HepG2 (cell line): ENCODE measurements at regions not wholly inside any gene's neighbourhood (a gene's known extent, or its start where the extent isn't known, plus 50 kb on each side); places are given as distances from the start of the nearest gene placed in this dataset.
A peak's percentile ranks its signal among the peaks of the same experiment; 100 is the strongest.

ENCODE experiments used
- ATAC-seq: fragments of 200-7000 bp; cut with Tn5 transposase; 3 replicates; pipeline ENCODE4 v1.9.1; 2020; ENCODE audit warnings: mild to moderate bottlenecking, moderate library complexity
- BruUV-seq: library from RNA; stranded (reverse); fragments of 400-500 nt; replicated peaks from 2 replicates; lab custom pipeline; 2021; lab: Mats Ljungman, UMichigan
- CTCF ChIA-PET: fragments of 300-600 bp; formaldehyde crosslinking; extraction: SDS; loops from one replicate; lab custom pipeline; 2021; ENCODE audit warnings: low total read pairs, inconsistent platforms, low intra/inter-chr PET ratio; lab: Yijun Ruan, JAX
- POLR2A ChIA-PET: fragments of 350-600 bp; sonication (Branson Sonifier 250); formaldehyde crosslinking; loops from one replicate; lab custom pipeline; 2020; ENCODE audit warnings: antibody characterized with exemption, inconsistent platforms; lab: Yijun Ruan, JAX
- DNase-seq: peaks from one replicate; pipeline ENCODE4 v3.0.0-alpha.2; 2015; ENCODE audit warnings: low spot score
- FAIRE-seq: peaks from 3 replicates; lab custom pipeline; 2011; peaks lifted over from hg19 to GRCh38; lab: Jason Lieb, UNC
- H2AFZ ChIP-seq: one replicate; pipeline ENCODE4 v1.6.1; 2011; ENCODE audit warnings: low read length, inconsistent platforms
- H3K27ac ChIP-seq: fragments of 300-600 bp; 3 replicates; pipeline ENCODE4 v1.8.0; 2011; ENCODE audit warnings: mixed run types, mild to moderate bottlenecking, mixed read lengths, low read length, inconsistent platforms; ENCODE audit not compliant: insufficient read depth; ENCODE audit errors: extremely low read length
- H3K27me3 ChIP-seq, 2 experiments: fragments of 200-600 bp in 1 of 2; 2 replicates in 1 of 2; 3 replicates in 1 of 2; pipeline versions ENCODE4 v1.6.0 to v1.8.0; 2011; ENCODE audit warnings: low read length in 2 of 2, mild to moderate bottlenecking in 2 of 2, moderate library complexity in 2 of 2, inconsistent platforms in 1 of 2; ENCODE audit not compliant: insufficient read depth in 2 of 2, control insufficient read depth in 1 of 2
- H3K36me3 ChIP-seq, 2 experiments: fragments of 200-600 bp in 1 of 2; replicated peaks in 1 of 2; 2 replicates in 1 of 2; 3 replicates in 1 of 2; pipeline versions ENCODE4 v1.5.1 to v1.8.0; 2011; ENCODE audit warnings: low read length in 2 of 2, inconsistent platforms in 1 of 2; ENCODE audit not compliant: insufficient read depth in 2 of 2, control insufficient read depth in 1 of 2
- H3K4me1 ChIP-seq: 2 replicates; pipeline ENCODE4 v1.5.1; 2012; ENCODE audit warnings: low read length, inconsistent platforms; ENCODE audit not compliant: insufficient read depth
- H3K4me2 ChIP-seq: 2 replicates; pipeline ENCODE4 v1.6.0; 2011; ENCODE audit warnings: low read depth, low read length, inconsistent platforms
- H3K4me3 ChIP-seq, 3 experiments: fragments of 200-600 bp in 1 of 3; sonication (generic), shearing (Covaris generic) in 1 of 3; replicated peaks in 1 of 3; 2 replicates each; pipeline ENCODE4 v1.5.1; 2011 to 2016; ENCODE audit warnings: low read length in 3 of 3, inconsistent platforms in 2 of 3, low read depth in 2 of 3, mild to moderate bottlenecking in 2 of 3, control low read depth in 1 of 3, mixed read lengths in 1 of 3; ENCODE audit not compliant: insufficient read depth in 1 of 3
- H3K79me2 ChIP-seq: one replicate; pipeline ENCODE4 v1.6.1; 2011; ENCODE audit warnings: low read length, inconsistent platforms; ENCODE audit not compliant: insufficient read depth
- H3K9ac ChIP-seq: 2 replicates; pipeline ENCODE4 v1.6.0; 2011; ENCODE audit warnings: mild to moderate bottlenecking, low read depth, low read length, inconsistent platforms; ENCODE audit not compliant: insufficient read depth
- H3K9me3 ChIP-seq: 2 replicates; pipeline ENCODE4 v1.5.1; 2012; ENCODE audit warnings: mild to moderate bottlenecking, low read length
- H4K20me1 ChIP-seq: 2 replicates; pipeline ENCODE4 v1.6.0; 2011; ENCODE audit warnings: inconsistent platforms, mild to moderate bottlenecking, low read length, moderate library complexity; ENCODE audit not compliant: insufficient read depth
- CEBPB ChIP-seq: IDR thresholded peaks from 2 replicates; pipeline ENCODE4 v1.6.1; 2011; ENCODE audit warnings: low read depth, low read length, improper control_type of control experiment, borderline replicate concordance
- DNMT3B ChIP-seq: conservative IDR thresholded peaks from 2 replicates; pipeline ENCODE4 v1.6.1; 2016; ENCODE audit warnings: missing biosample characterization, control low read depth
- ELF4 ChIP-seq: sonication (generic); formaldehyde crosslinking; IDR thresholded peaks from 2 replicates; pipeline ENCODE4 v1.5.0; 2020; ENCODE audit warnings: missing genetic modification reagents, mild to moderate bottlenecking, moderate library complexity, borderline replicate concordance
- HIC2 ChIP-seq: sonication (generic); formaldehyde crosslinking; IDR thresholded peaks from 2 replicates; pipeline ENCODE4 v1.9.0; 2022; ENCODE audit warnings: low read depth, missing genetic modification reagents
- HMGXB4 ChIP-seq, 2 experiments: sonication (generic) in 1 of 2; formaldehyde crosslinking in 1 of 2; IDR thresholded peaks; 2 replicates each; pipeline versions ENCODE4 v1.4.0 to v1.6.1; 2018 to 2020; ENCODE audit warnings: missing genetic modification reagents in 2 of 2, borderline replicate concordance in 1 of 2, low read depth in 1 of 2, mild to moderate bottlenecking in 1 of 2, missing biosample characterization in 1 of 2
- PHF8 ChIP-seq: sonication (generic); formaldehyde crosslinking; IDR thresholded peaks from 2 replicates; pipeline ENCODE4 v1.5.0; 2020; ENCODE audit warnings: missing genetic modification reagents
- SKIL ChIP-seq: sonication (generic); formaldehyde crosslinking; IDR thresholded peaks from 2 replicates; pipeline ENCODE4 v1.8.0; 2022; ENCODE audit warnings: missing genetic modification reagents, mild to moderate bottlenecking, moderate library complexity, borderline replicate concordance
- TRIM24 ChIP-seq: sonication (generic); formaldehyde crosslinking; IDR thresholded peaks from 2 replicates; pipeline ENCODE4 v1.8.0; 2022; ENCODE audit warnings: mild to moderate bottlenecking, missing genetic modification reagents
- ZBTB7B ChIP-seq: sonication (generic); formaldehyde crosslinking; IDR thresholded peaks from 2 replicates; pipeline ENCODE4 v1.4.0; 2020; ENCODE audit warnings: missing genetic modification reagents
- ZC3H4 ChIP-seq: sonication (generic); formaldehyde crosslinking; IDR thresholded peaks from 2 replicates; pipeline ENCODE4 v1.4.0; 2020; ENCODE audit warnings: missing genetic modification reagents, borderline replicate concordance
- ZNF33B ChIP-seq: sonication (generic); formaldehyde crosslinking; IDR thresholded peaks from 2 replicates; pipeline ENCODE4 v1.5.1; 2020; ENCODE audit warnings: mild to moderate bottlenecking, missing genetic modification reagents
- ZNF382 ChIP-seq: sonication (generic); formaldehyde crosslinking; IDR thresholded peaks from 2 replicates; pipeline ENCODE4 v1.5.0; 2020; ENCODE audit warnings: missing genetic modification reagents, mild to moderate bottlenecking, borderline replicate concordance
- WGBS: methylation state at CpG from one replicate; pipeline ENCODE4 v1.1.6; 2017; ENCODE audit warnings: low lambda C conversion rate; 5-methylcytosine and 5-hydroxymethylcytosine counted together
- in situ Hi-C: cut with HindIII; loops from 2 replicates; pipeline ENCODE4 v1.10.0; 2017; ENCODE audit warnings: low pct_unique_long_range_greater_than_20kb; ENCODE audit not compliant: extremely low pct_ligation_motif_present
- intact Hi-C: fragments of 100-400 bp; cut with micrococcal nuclease; formaldehyde crosslinking; loops from one replicate; pipeline ENCODE4 v1.10.0; 2022; ENCODE audit not compliant: unreplicated experiment

- Histone ChIP-seq H3K9ac (no peak overlapping the region), H3K4me2 (no peak overlapping the region)
- ChIA-PET POLR2A (no interaction called here), CTCF (no interaction called here)
- no peak for ATAC-seq
- in situ Hi-C loops = no loop called here
- BruUV-seq = no TSS peak
- no peak for DNase-seq
- peak; percentile 36; the same call in 1 of the 2 replicates for TF ChIP-seq CEBPB
- TF ChIP-seq HMGXB4 (CRISPR knock-in tag; IDR thresholded peaks at IDR 0.05; ENCODE audit: borderline replicate concordance in 1 of 2, low read depth in 1 of 2) = no peak
- no peak for TF ChIP-seq PHF8 (CRISPR knock-in tag)
- TF ChIP-seq, all 625 proteins: peak for 1
- no peak overlapping the region for H2AFZ ChIP-seq
- H3K9me3 ChIP-seq = peaks cover 97% of the 10 kb centered on the region
- no peak overlapping the region for H3K27ac ChIP-seq
- intact Hi-C loops = no loop called here
- WGBS = 31% methylated on average over 4 of the region's 4 CpGs
- H4K20me1 ChIP-seq = no peaks in the 10 kb centered on the region
- H3K4me1 ChIP-seq = no peaks in the 10 kb centered on the region
- no peak overlapping the region for H3K4me3 ChIP-seq
- H3K79me2 ChIP-seq = no peaks in the 10 kb centered on the region
- H3K27me3 ChIP-seq = no peaks in the 10 kb centered on the region
- no peaks in the 10 kb centered on the region for H3K36me3 ChIP-seq
- FAIRE-seq = no peak
Observed at GRCh38 chr11:127677660-127678425, 677.3 kb upstream of the KIRREL3 start.

- CTCF ChIA-PET = no interaction called here
- no peak for DNase-seq
- TF ChIP-seq ZNF382 (CRISPR knock-in tag) (no peak), SKIL (no peak), TRIM24 (no peak), DNMT3B (no peak), HIC2 (CRISPR knock-in tag) (no peak), ELF4 (CRISPR knock-in tag) (no peak), ZNF33B (CRISPR knock-in tag) (no peak), ZBTB7B (CRISPR knock-in tag) (no peak), ZC3H4 (no peak)
Observed at GRCh38 chr11:127675581-127675980, 675.0 kb upstream of the KIRREL3 start.

More at GRCh38 chr11:127675581-127675980, 675.0 kb upstream of the KIRREL3 start:
- no TSS peak for BruUV-seq
- in situ Hi-C loops = no loop called here
- no peaks in the 10 kb centered on the region for H3K36me3 ChIP-seq
- H3K4me3 ChIP-seq = no peak overlapping the region
- H3K27me3 ChIP-seq = no peaks in the 10 kb centered on the region
- peaks cover 94% of the 10 kb centered on the region for H3K9me3 ChIP-seq
- intact Hi-C loops = no loop called here
- H3K27ac ChIP-seq = no peak overlapping the region
- no peak overlapping the region for H2AFZ ChIP-seq
- ATAC-seq (no peak), FAIRE-seq (no peak)
- 4% methylated on average over 2 of the region's 2 CpGs for WGBS
- no peaks in the 10 kb centered on the region for H3K79me2 ChIP-seq
- no peak overlapping the region for H3K4me2 ChIP-seq
- H3K9ac ChIP-seq = no peak overlapping the region
- no peaks in the 10 kb centered on the region for H4K20me1 ChIP-seq
- POLR2A ChIA-PET = no interaction called here
- no peaks in the 10 kb centered on the region for H3K4me1 ChIP-seq
